ENCODE measurements at regions not wholly inside any gene's neighbourhood (a gene's known extent, or its start where the extent isn't known, plus 50 kb on each side); places are given as distances from the start of the nearest gene placed in this dataset.

DNA sequence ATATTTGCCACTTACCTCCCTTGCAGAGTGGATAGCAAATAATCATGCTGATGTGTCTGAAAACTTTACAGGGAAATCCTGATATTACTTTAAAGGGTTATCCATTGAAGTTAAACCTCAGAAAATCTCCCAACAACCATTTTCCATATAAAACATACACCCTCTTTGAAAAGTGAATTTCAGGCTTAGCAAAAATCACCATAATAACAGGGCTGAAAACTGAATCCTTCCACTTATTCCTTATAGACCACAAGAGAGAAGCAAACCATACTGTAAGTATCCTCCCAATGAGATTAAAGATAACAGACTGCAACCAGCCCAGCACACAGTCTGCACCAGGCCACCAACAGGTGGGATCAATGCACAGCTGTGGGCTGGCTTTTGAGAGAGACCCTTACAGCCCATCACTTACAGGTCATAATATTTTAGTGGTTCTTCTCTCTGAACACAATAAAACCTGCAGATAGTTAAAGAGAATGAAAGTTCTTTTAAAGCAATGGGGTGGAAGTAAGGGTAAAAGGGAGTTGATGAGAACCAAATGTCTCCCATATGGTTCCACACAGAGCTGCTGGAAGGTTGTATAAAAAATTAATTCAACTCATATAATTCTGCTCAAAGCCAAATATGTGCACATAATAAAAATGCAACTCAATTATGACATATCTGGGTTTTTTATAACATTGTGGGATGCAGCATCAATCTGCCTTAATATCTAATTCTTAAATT lies 376.2 kb upstream of the GRAMD2B start:
- TF ChIP-seq ZNF274 (IDR thresholded peaks at IDR 0.05; ENCODE audit: low read depth, low read length): no peak
- TF ChIP-seq YY1 (IDR thresholded peaks at IDR 0.05; ENCODE audit: insufficient read depth, insufficient read length): no peak
